ENCODE measurements at regions not wholly inside any gene's neighbourhood (a gene's known extent, or its start where the extent isn't known, plus 50 kb on each side); places are given as distances from the start of the nearest gene placed in this dataset.
"Not testable (repeated sequence)": the region's sequence is repeated elsewhere in the genome, so short reads cannot be mapped to it uniquely, and the experiment has no call there.

GRCh38 chr5:128799945-128800344 is 165.3 kb upstream of the SLC27A6 start:
- no peak for DNase-seq (ENCODE audit: low read depth)

DNA sequence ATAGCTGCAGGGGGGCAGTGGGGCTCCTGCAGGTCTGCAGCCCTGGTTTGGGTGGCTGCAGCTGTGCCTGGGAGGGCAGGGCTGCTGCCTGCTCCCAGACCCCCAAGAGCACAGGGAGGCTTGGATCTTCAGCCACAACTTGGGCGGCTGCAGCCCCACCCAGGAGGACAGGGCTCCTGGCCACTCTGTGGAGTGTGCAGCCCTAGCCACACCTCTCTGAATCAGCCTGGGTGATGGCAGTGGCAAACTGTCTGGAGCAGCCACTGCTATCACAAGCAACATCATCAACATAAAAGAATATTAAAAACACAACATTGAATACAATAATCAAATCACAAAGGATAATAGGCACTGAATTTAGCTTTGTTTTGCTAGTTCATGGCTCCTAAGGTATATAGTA is 164.9 kb upstream of the SLC27A6 start:
- DNase-seq (ENCODE audit: low read depth): no peak

DNA sequence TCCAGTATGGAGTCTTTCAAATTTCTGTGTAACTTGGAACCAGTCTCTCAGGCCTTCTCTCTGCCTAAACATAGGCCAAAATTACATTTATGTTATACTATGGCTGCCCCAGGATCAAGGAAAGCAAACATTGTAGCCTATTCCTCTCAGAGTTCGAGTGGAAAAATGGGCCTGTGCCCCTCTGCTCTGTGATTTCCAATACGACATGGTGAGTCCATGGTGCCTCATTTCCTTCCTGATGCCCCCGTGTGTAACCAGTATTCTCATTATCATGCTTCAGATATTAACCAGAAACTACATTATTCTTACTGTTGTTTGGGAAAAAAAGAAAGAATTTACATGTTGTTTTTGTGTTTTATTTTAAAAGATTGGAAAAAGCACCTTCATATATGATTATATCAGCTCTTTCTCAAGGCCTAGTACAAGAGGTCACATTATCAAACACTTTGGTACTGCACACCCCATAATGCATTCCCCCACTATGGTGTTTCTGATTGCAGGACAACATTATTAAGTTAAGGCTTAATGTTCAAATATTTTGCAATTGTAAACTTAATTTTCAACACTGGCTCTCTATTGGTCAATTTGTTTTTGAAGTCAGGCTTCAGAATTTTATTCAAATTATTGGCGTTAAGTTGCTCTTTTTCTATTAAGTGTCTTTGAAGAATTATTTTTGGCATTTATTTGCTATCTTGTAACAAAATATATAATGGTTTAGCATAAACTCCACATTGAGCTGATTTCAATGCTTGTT is 151.8 kb upstream of the SLC27A6 start:
- DNase-seq (ENCODE audit: low read depth): no peak

DNA sequence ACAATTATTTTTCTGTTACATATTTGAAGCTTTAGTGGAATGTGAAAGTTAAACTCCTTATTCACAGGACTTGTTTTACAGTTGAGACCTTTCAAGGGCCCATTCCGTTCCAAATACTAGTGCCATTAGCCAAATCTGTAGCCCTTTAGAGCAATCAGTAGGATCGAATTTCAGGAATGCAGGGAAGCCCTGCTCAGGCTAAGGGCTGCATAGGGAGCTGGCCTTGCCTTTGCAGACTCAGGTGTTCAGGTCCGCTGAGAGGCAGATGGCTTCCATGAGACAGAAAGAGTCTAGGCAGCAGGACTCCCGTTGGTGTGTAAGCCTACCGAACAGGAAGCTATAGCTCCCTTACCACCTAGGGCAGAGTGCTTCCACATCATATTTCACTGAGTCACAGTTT is 150.1 kb upstream of the SLC27A6 start:
- DNase-seq (ENCODE audit: low read depth): no peak

DNA sequence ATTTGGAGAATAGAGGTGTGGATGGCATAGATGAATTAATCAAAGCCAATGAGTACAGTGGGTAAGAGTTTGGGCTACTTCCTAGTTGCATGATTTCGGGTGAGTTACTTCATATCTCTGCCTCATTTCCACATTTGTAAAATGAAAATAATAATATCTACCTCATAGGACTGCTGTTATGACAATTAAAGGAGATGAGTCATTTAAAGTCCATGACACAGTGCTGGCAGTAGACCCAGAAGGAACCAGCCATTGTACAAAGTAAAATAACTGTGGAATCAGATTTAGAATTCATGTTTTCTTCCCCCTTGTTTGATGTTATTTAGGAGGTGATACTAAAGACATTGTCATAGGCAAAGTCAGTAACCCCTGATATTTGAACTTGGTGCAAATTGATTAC is 139.5 kb upstream of the SLC27A6 start:
- no peak for DNase-seq (ENCODE audit: low read depth)

DNA sequence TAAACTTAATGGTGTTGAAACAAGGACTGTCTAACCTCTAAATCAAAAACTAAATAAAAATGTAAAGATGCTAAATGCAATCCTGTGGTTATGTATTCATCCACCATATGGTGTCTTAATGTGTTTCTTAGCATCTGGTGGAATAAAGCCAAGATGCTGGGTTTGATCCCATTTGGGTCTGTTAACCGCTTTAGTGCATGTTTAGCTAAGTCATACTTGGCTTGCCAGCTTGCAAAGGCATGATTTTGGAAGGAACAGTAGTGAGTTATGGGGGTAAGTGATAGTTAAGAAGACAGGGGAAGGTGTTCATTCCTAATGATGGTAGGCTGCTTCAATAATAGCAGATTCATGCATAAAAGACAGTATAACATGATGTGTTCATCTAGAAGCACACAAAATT is 139.0 kb upstream of the SLC27A6 start:
- no peak for DNase-seq (ENCODE audit: low read depth)

DNA sequence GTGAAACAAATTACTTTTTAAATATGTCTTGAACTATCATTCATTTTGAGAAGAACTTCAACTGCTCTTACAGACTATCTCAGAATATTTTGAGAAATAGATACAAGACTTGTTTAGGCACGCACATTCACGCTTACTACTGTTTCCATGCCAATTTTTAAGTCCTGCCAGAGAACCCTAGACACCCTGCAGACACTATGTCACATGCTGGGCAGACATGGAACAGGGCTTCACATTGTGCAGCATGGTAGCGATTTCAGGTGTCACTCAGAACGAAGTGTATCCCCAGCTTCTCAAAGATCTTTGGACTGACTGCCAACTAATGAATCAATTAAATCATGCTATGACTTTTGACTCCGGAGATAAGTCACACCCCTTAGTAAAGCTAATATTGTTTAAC is 128.7 kb upstream of the SLC27A6 start:
- no peak for DNase-seq (ENCODE audit: low read depth)

GRCh38 chr5:128838623-128839022 is 126.7 kb upstream of the SLC27A6 start:
- DNase-seq (ENCODE audit: low read depth): no peak

DNA sequence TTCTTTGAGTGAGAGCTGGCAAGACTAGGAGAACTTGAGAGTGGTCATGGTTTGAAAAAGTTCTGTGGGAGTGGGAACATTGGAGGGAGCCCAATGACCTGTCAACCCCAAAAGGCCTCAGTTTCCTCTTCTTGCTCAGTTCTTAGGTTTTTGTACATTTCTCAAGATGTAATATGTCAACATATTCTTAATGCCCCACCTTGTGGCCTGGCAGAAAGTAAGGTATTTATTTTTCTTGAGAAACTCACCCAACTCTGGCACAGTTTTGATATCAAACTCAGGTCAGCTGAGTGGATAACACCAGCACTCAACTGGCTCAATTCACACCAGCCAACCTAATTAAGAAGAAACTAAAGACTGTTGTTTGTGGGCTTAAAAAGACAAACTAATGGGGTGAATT is 123.0 kb upstream of the SLC27A6 start:
- DNase-seq (ENCODE audit: low read depth): no peak

GRCh38 chr5:128844354-128844923 is 120.8 kb upstream of the SLC27A6 start:
- no peak for DNase-seq (ENCODE audit: low read depth)

GRCh38 chr5:128850049-128850448 is 115.2 kb upstream of the SLC27A6 start:
- DNase-seq (ENCODE audit: low read depth): no peak

GRCh38 chr5:128854931-128855330 is 110.4 kb upstream of the SLC27A6 start:
- DNase-seq (ENCODE audit: low read depth): no peak

DNA sequence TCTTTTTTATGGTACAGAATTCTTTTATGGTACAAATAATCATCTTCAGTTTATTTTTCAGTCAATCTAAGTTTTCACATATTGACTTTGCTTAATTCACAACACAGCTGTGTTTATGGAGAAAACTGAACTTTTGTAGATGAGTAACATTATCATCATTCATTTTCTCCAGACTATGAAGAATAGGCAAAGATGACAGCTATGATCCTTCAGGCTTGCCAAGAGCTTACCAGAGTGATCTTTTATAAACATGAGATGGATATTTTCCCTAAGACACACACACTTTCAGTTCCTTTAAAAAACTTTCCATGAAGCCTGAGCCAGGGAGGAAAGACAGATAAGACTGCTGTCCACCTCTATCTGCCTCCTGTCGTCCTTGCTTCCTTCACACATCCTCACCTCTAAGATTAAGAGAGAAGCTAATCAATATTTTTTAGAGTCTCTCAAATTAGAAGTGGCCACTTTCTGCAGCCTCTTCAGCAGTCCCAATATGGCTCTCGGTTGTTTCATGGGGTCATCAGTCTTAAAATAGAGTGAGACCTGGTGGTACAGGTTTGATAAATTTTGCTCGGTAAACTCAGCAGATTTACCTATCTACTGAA is 108.1 kb upstream of the SLC27A6 start:
- DNase-seq (ENCODE audit: low read depth): no peak

GRCh38 chr5:128858995-128859394 is 106.3 kb upstream of the SLC27A6 start:
- no peak for DNase-seq (ENCODE audit: low read depth)

DNA sequence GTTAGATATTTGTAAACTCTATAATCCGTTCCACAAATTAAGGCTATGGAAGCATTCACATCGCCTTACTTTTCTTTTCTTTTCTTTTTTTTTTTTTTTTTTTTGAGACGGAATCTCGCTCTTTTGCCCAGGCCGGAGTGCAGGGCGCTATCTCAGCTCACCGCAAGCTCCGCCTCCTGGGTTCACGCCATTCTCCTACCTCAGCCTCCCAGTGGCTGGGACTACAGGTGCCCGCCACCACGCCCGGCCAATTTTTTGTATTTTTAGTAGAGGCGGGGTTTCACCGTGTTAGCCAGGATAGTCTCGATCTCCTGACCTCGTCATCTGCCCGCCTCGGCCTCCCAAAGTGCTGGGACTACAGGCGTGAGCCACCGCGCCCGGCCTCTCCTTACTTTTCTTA is 104.1 kb upstream of the SLC27A6 start:
- DNase-seq (ENCODE audit: low read depth): not testable (repeated sequence)

- DNase-seq (ENCODE audit: low read depth): no peak
These were observed 95.3 kb upstream of the SLC27A6 start for GRCh38 chr5:128869970-128870369.

GRCh38 chr5:128870373-128870772 is 94.9 kb upstream of the SLC27A6 start:
- no peak for DNase-seq (ENCODE audit: low read depth)

DNA sequence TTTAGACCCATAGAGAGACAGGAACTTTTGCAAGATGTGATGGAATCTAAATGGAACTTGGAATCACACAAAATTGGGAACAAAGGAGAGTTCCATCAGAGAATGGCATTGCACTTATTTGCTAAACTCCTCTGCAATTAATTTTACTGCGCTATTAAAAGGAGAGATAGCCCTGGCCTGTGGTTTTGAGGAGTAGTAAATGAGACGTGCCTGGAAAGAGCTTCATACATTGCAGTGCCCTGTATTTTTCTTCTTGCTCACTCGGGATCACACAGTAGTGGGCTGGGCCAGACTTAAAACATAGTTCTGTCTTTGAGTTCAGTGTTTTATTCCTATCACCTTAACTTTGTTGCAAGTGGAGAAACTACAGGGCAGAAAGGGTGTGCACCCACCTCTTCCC is 94.4 kb upstream of the SLC27A6 start:
- no peak for DNase-seq (ENCODE audit: low read depth)

DNA sequence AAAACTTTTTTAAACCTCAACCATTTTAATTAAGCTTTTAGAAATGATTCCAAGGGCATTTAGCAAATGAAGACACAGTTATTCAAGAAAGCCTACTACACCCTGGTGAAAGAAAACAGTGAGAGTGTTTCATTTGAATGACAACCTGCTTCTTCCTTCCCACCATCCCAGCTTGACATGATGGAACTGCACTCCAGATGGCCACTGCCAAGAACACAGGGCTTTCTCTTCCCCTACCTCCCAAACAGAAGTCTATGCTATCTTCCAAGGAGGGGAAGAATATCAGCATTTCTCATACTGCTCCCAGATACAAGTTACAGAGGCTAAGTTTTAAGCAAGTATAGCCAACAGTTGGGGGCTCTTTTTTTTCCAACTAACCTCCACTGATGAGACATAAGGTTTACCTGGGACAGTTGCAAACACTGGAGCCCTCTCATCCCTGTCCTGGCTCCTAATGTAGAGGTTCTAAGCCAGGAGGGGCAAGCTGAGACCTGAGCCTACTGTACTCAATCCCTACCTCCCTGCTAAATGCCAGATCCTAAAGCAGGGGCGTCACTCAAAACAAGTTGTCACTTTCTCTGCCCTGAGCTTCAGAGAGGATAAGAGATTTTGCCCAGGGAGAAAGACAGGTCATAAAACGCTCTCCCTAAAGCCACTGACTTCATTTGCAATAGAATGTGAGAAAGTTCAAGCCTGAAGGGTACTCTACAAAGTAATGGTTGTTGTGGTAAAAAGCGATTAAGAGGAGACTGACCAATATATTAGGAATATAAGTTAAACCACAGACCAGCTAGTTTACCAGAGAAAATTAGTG is 88.5 kb upstream of the SLC27A6 start:
- no peak for DNase-seq (ENCODE audit: low read depth)

DNA sequence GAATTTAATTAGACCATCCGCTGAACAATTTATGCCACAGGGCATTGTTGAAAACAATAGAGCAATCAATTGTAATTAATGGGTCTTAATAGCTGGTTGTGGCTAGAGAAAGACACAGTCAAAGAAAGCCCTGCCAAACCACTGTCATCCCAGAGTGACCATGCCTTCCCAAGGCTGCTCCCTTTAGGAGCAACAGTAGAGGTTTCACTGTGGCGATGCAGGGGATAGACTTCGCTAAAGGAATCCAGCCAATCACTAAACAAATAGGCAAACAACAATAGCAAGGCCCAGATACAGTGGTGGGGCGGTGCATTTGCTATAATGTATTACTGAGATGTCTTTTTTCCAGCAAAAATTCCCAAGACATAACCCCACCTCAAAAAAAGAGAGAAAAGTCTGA is 87.8 kb upstream of the SLC27A6 start:
- no peak for DNase-seq (ENCODE audit: low read depth)

GRCh38 chr5:128881502-128882018 is 83.7 kb upstream of the SLC27A6 start:
- no peak for DNase-seq (ENCODE audit: low read depth)

DNA sequence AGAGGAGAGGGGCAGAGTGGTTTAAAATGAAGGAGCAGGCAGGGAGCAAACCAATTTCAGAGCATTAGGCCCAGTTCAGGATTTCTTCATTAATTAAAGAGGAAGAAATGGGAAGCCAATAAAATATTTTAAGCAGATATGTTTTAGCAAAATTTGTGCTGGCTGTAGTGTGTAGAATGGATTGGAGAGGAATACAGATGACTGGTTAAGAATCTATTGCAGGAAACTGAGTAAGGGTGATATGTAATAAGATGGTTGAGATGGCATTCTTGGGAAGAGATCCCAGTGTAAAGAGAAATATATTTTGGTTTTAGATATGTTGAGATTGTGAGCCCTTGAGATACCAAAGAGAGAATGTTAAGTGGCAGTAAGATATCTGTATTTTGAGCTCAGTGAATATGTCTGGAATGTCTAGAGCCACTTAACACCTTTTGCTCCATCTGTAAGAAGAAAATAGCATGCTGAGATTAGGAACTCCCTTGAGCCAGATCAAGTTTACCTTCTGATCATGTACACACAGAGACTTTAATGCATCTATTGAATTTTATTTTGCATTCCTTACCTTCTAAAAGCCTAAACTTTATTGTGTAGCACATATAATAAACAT is 79.5 kb upstream of the SLC27A6 start:
- no peak for DNase-seq (ENCODE audit: low read depth)
